AG10803 (cell line): ENCODE measurements at regions not wholly inside any gene's neighbourhood (a gene's known extent, or its start where the extent isn't known, plus 50 kb on each side); places are given as distances from the start of the nearest gene placed in this dataset.

ENCODE experiments used
- DNase-seq: peaks from one replicate; pipeline ENCODE4 v3.0.0; 2010; ENCODE audit warnings: low read depth
- H3K4me3 ChIP-seq: 2 replicates; pipeline ENCODE4 v1.5.1; 2011; ENCODE audit warnings: mild to moderate bottlenecking, low read length, control low read depth
- CTCF ChIP-seq: conservative IDR thresholded peaks from 2 replicates; pipeline ENCODE4 v1.5.1; 2011; ENCODE audit warnings: mild to moderate bottlenecking, low read length, control low read depth, inconsistent platforms

GRCh38 chr16:7997966-7998365 is 592.3 kb downstream of the TMEM114 start:
- DNase-seq, result no peak
- no peak for TF ChIP-seq CTCF
- no peak overlapping the region for H3K4me3 ChIP-seq

- no peak overlapping the region for H3K4me3 ChIP-seq
- DNase-seq, result no peak
- no peak for TF ChIP-seq CTCF
Observed at GRCh38 chr16:7992616-7993015, 597.7 kb downstream of the TMEM114 start.

- no peak for TF ChIP-seq CTCF
- no peak overlapping the region for H3K4me3 ChIP-seq
- no peak for DNase-seq
Observed at GRCh38 chr16:7990626-7991260, 599.6 kb downstream of the TMEM114 start.

- no peak overlapping the region for H3K4me3 ChIP-seq
- no peak for TF ChIP-seq CTCF
- DNase-seq, result no peak
Observed at GRCh38 chr16:7983676-7984075, 606.6 kb downstream of the TMEM114 start.

- DNase-seq, result no peak
- TF ChIP-seq CTCF, result no peak
- no peak overlapping the region for H3K4me3 ChIP-seq
Observed at GRCh38 chr16:7980133-7980483, 610.2 kb downstream of the TMEM114 start.

- DNase-seq, result no peak
- no peak overlapping the region for H3K4me3 ChIP-seq
- TF ChIP-seq CTCF, result no peak
Observed at GRCh38 chr16:7979448-7980132, 610.7 kb downstream of the TMEM114 start.

GRCh38 chr16:7976563-7976962 is 613.7 kb downstream of the TMEM114 start:
- no peak for TF ChIP-seq CTCF
- no peak for DNase-seq
- no peak overlapping the region for H3K4me3 ChIP-seq
